A549 (cell line): ENCODE measurements at regions not wholly inside any gene's neighbourhood (a gene's known extent, or its start where the extent isn't known, plus 50 kb on each side); places are given as distances from the start of the nearest gene placed in this dataset.

Experiments used
- ATAC-seq, 2 experiments: fragments of 200-7000 bp in 1 of 2; fragments of >200 bp in 1 of 2; cut with Nextera tagmentation in 1 of 2; cut with Tn5 transposase in 1 of 2; 3 replicates each; pipeline versions ENCODE4 v1.8.0 to v1.9.1; 2018 to 2020; ENCODE audit warnings: mild to moderate bottlenecking in 1 of 2, moderate library complexity in 1 of 2
- CTCF ChIA-PET: fragments of 300-600 bp; sonication (Branson Sonifier 250); formaldehyde crosslinking; extraction: SDS; loops from one replicate; lab custom pipeline; 2021; ENCODE audit warnings: antibody characterized with exemption, inconsistent platforms; lab: Yijun Ruan, JAX
- POLR2A ChIA-PET: fragments of 350-600 bp; formaldehyde crosslinking; extraction: SDS; loops from one replicate; lab custom pipeline; 2021; ENCODE audit warnings: antibody characterized with exemption, inconsistent platforms; lab: Yijun Ruan, JAX
- DNase-seq, 2 experiments: peaks; one replicate each; pipeline versions ENCODE4 v3.0.0 to v3.0.0-alpha.2; 2011 to 2016; ENCODE audit warnings: low read depth in 1 of 2, low spot score in 1 of 2
- FAIRE-seq: peaks from 2 replicates; lab custom pipeline; 2011; peaks lifted over from hg19 to GRCh38; lab: Jason Lieb, UNC
- H3K27ac ChIP-seq, 2 experiments: fragments of >200 bp; sonication (Bioruptor Twin); formaldehyde crosslinking; 3 replicates each; pipeline ENCODE4 v1.5.1; 2016 to 2017
- H3K4me1 ChIP-seq: fragments of >200 bp; sonication (Bioruptor Twin); formaldehyde crosslinking; 3 replicates; pipeline ENCODE4 v1.6.1; 2016
- H3K4me2 ChIP-seq: fragments of >200 bp; sonication (Bioruptor Twin); formaldehyde crosslinking; 3 replicates; pipeline ENCODE4 v1.6.1; 2016
- H3K4me3 ChIP-seq: fragments of >200 bp; sonication (Bioruptor Twin); formaldehyde crosslinking; 3 replicates; pipeline ENCODE4 v1.5.1; 2016
- H3K9me3 ChIP-seq: fragments of >200 bp; sonication (Bioruptor Twin); formaldehyde crosslinking; 3 replicates; pipeline ENCODE4 v1.6.1; 2016
- CBX2 ChIP-seq: fragments of 200-600 bp; sonication (generic); IDR thresholded peaks from 2 replicates; pipeline ENCODE4 v1.6.1; 2016; ENCODE audit warnings: low read depth, mild to moderate bottlenecking, borderline replicate concordance
- CBX8 ChIP-seq: fragments of 200-600 bp; sonication (generic); IDR thresholded peaks from 2 replicates; pipeline ENCODE4 v1.6.1; 2016
- CEBPB ChIP-seq, 2 experiments: fragments of >200 bp in 1 of 2; sonication (Bioruptor Twin) in 1 of 2; formaldehyde crosslinking in 1 of 2; IDR thresholded peaks; 2 replicates each; pipeline ENCODE4 v1.6.1; 2012 to 2016
- CHD2 ChIP-seq: fragments of 150-350 bp; IDR thresholded peaks from 2 replicates; pipeline ENCODE4 v1.6.1; 2014; ENCODE audit warnings: low read length; ENCODE audit not compliant: partially characterized antibody
- CHD4 ChIP-seq: fragments of 200-600 bp; sonication (generic); IDR thresholded peaks from 2 replicates; pipeline ENCODE4 v1.6.1; 2016; ENCODE audit warnings: antibody characterized with exemption, mild to moderate bottlenecking, borderline replicate concordance
- EHF ChIP-seq: fragments of 250-450 bp; sonication (Bioruptor Pico); IDR thresholded peaks from 2 replicates; pipeline ENCODE4 v1.5.0; 2020; ENCODE audit warnings: mild to moderate bottlenecking
- EHMT2 ChIP-seq: fragments of 200-600 bp; sonication (generic); IDR thresholded peaks from 2 replicates; pipeline ENCODE4 v1.6.1; 2016; ENCODE audit warnings: antibody characterized with exemption, low read depth, mild to moderate bottlenecking, moderate library complexity
- EP300 ChIP-seq, 2 experiments: fragments of >200 bp; sonication (Bioruptor Twin); formaldehyde crosslinking; IDR thresholded peaks; 2 replicates in 1 of 2; 3 replicates in 1 of 2; pipeline ENCODE4 v1.6.1; 2016 to 2017
- FOSL2 ChIP-seq, 2 experiments: fragments of 450-650 bp in 1 of 2; fragments of >200 bp in 1 of 2; sonication (Bioruptor Twin) in 1 of 2; formaldehyde crosslinking; IDR thresholded peaks; 2 replicates each; pipeline versions ENCODE4 v1.5.0 to v1.6.1; 2016 to 2020; ENCODE audit warnings: mild to moderate bottlenecking in 1 of 2, moderate library complexity in 1 of 2
- HDAC2 ChIP-seq: fragments of 200-600 bp; sonication (generic); IDR thresholded peaks from 2 replicates; pipeline ENCODE4 v1.6.1; 2016
- HES2 ChIP-seq: fragments of >200 bp; sonication (Bioruptor Twin); formaldehyde crosslinking; IDR thresholded peaks from 2 replicates; pipeline ENCODE4 v1.6.1; 2016
- HOXB13 ChIP-seq: fragments of 250-450 bp; sonication (Bioruptor Pico); IDR thresholded peaks from 2 replicates; pipeline ENCODE4 v1.5.0; 2020; ENCODE audit warnings: low read depth, mild to moderate bottlenecking, moderate library complexity
- HOXB5 ChIP-seq: fragments of 250-450 bp; sonication (Bioruptor Pico); IDR thresholded peaks from 2 replicates; pipeline ENCODE4 v1.5.0; 2020; ENCODE audit warnings: mild to moderate bottlenecking, moderate library complexity
- JUN ChIP-seq, 2 experiments: fragments of >200 bp; sonication (Bioruptor Twin); formaldehyde crosslinking; IDR thresholded peaks; 2 replicates in 1 of 2; 3 replicates in 1 of 2; pipeline ENCODE4 v1.6.1; 2016 to 2017
- KDM1A ChIP-seq: fragments of 200-600 bp; sonication (generic); IDR thresholded peaks from 2 replicates; pipeline ENCODE4 v1.6.1; 2016; ENCODE audit warnings: low read depth, mild to moderate bottlenecking
- KDM5A ChIP-seq: fragments of 200-600 bp; sonication (generic); IDR thresholded peaks from 2 replicates; pipeline ENCODE4 v1.6.1; 2016; ENCODE audit warnings: antibody characterized with exemption, mild to moderate bottlenecking
- MAZ ChIP-seq: fragments of 150-350 bp; IDR thresholded peaks from 2 replicates; pipeline ENCODE4 v1.6.1; 2014; ENCODE audit warnings: antibody characterized with exemption, low read depth, low read length, borderline replicate concordance
- NPAS2 ChIP-seq: fragments of 250-450 bp; sonication (Bioruptor Pico); IDR thresholded peaks from 2 replicates; pipeline ENCODE4 v1.8.0; 2022; ENCODE audit warnings: mild to moderate bottlenecking, moderate library complexity, borderline replicate concordance
- NR3C1 ChIP-seq: fragments of >200 bp; sonication (Bioruptor Twin); formaldehyde crosslinking; IDR thresholded peaks from 3 replicates; pipeline ENCODE4 v1.6.1; 2017
- POLR2A ChIP-seq: IDR thresholded peaks from 2 replicates; pipeline ENCODE4 v1.6.1; 2012; ENCODE audit warnings: mild to moderate bottlenecking, low read length
- RAD21 ChIP-seq, 2 experiments: fragments of >200 bp in 1 of 2; sonication (Bioruptor Twin) in 1 of 2; formaldehyde crosslinking in 1 of 2; IDR thresholded peaks in 1 of 2; conservative IDR thresholded peaks in 1 of 2; 2 replicates in 1 of 2; 3 replicates in 1 of 2; pipeline ENCODE4 v1.6.1; 2012 to 2018; ENCODE audit warnings: inconsistent platforms in 1 of 2
- RCOR1 ChIP-seq: fragments of 150-350 bp; IDR thresholded peaks from 2 replicates; pipeline ENCODE4 v1.6.1; 2014; ENCODE audit warnings: antibody characterized with exemption, low read length, low read depth
- SMC3 ChIP-seq: fragments of >200 bp; sonication (Bioruptor Twin); formaldehyde crosslinking; IDR thresholded peaks from 3 replicates; pipeline ENCODE4 v1.6.1; 2018; ENCODE audit warnings: inconsistent platforms
- SREBF2 ChIP-seq: fragments of 450-650 bp; IDR thresholded peaks from 2 replicates; pipeline ENCODE4 v1.6.1; 2014; ENCODE audit warnings: mild to moderate bottlenecking, moderate library complexity
- TFCP2L1 ChIP-seq: fragments of 250-450 bp; sonication (Bioruptor Pico); IDR thresholded peaks from 2 replicates; pipeline ENCODE4 v1.5.0; 2021; ENCODE audit warnings: mild to moderate bottlenecking
- TP53 ChIP-seq: fragments of 250-450 bp; sonication (Bioruptor Pico); IDR thresholded peaks from 2 replicates; pipeline ENCODE4 v1.5.0; 2021; ENCODE audit warnings: mild to moderate bottlenecking, moderate library complexity
- ZFP36 ChIP-seq: fragments of 450-650 bp; IDR thresholded peaks from 2 replicates; pipeline ENCODE4 v1.6.1; 2014; ENCODE audit warnings: borderline replicate concordance; ENCODE audit not compliant: partially characterized antibody
- ZNF302 ChIP-seq: fragments of 250-450 bp; sonication (Bioruptor Pico); IDR thresholded peaks from 2 replicates; pipeline ENCODE4 v1.9.0; 2021; ENCODE audit warnings: inconsistent platforms, mild to moderate bottlenecking, moderate library complexity
- ZSCAN20 ChIP-seq: fragments of 250-450 bp; sonication (Bioruptor Pico); IDR thresholded peaks from 2 replicates; pipeline ENCODE4 v1.8.0; 2022; ENCODE audit warnings: mild to moderate bottlenecking, moderate library complexity
- WGBS: methylation state at CpG from one replicate; pipeline ENCODE4 v1.1.6; 2017; ENCODE audit errors: missing lambda C conversion rate; 5-methylcytosine and 5-hydroxymethylcytosine counted together
- TF ChIP-seq, protein P1 (sequence below): fragments of 250-450 bp; sonication (Bioruptor Pico); IDR thresholded peaks from 2 replicates; pipeline ENCODE4 v1.5.0; 2021; ENCODE audit warnings: mild to moderate bottlenecking, moderate library complexity, borderline replicate concordance
- TF ChIP-seq, protein P2 (sequence below): fragments of 450-650 bp; IDR thresholded peaks from 2 replicates; pipeline ENCODE4 v1.6.1; 2014; ENCODE audit warnings: antibody characterized with exemption
- TF ChIP-seq, protein P3 (sequence below): IDR thresholded peaks from 2 replicates; pipeline ENCODE4 v1.6.1; 2012; ENCODE audit warnings: low read depth, borderline replicate concordance

DNA sequence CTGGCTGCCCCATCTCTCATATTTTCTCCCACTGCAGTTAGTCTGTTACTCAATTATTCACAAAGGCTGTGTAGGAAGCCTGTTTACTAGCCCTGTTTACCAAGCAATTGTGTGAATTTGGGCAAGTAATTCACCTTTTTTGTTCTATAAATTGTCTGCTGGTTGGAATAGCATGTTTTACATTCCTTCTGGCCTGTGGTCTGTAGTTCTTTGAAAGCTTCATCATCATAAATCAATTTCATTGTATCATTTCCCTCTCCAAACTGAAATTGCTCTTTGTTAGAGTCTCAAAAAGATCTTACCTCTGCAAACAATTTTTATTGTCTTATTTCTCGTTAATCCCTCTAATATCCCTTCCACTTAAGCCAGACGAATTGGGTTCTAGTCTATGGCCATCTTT is 1059.5 kb upstream of the ADGRL4 start:
- Histone ChIP-seq H3K4me1 (no peaks in the 10 kb centered on the region), H3K4me2 (no peak overlapping the region), H3K27ac (no peak overlapping the region), H3K9me3 (no peaks in the 10 kb centered on the region), H3K4me3 (no peak overlapping the region)
- 23% methylated on average over 2 of the region's 2 CpGs for WGBS
- CTCF ChIA-PET, result interaction anchor here (0.6 kb wide), 1 partner anchor 598 kb away, joined by 3 read pairs; no protein-coding TSS in a partner anchor
- POLR2A ChIA-PET, result no interaction called here
- DNase-seq (no peak), ATAC-seq (no peak), FAIRE-seq (no peak)
- TF ChIP-seq KDM5A, result no peak
- no peak for TF ChIP-seq HDAC2
- TF ChIP-seq NR3C1, result no peak
- no peak for TF ChIP-seq JUN (IDR thresholded peaks at IDR 0.05)
- TF ChIP-seq FOSL2 (IDR thresholded peaks at IDR 0.05), result no peak
- TF ChIP-seq FOSL2 (CRISPR knock-in tag; IDR thresholded peaks at IDR 0.05), result no peak

GRCh38 chr1:80064524-80064923 is 1058.0 kb upstream of the ADGRL4 start:
- H3K4me3 ChIP-seq, result no peak overlapping the region
- no peaks in the 10 kb centered on the region for H3K4me1 ChIP-seq
- no peak overlapping the region for H3K27ac ChIP-seq
- H3K9me3 ChIP-seq, result no peaks in the 10 kb centered on the region
- WGBS, result 15% methylated on average over 2 of the region's 2 CpGs
- no peak for FAIRE-seq
- ATAC-seq, result peak in 1 of 2 experiments; percentile 33; a peak in 1 of 6 replicates
- DNase-seq, result no peak
- ChIA-PET POLR2A (no interaction called here), CTCF (no interaction called here)
- no peak overlapping the region for H3K4me2 ChIP-seq
- TF ChIP-seq EHMT2, result no peak
- no peak for TF ChIP-seq MAZ
- TF ChIP-seq FOSL2 (IDR thresholded peaks at IDR 0.05), result no peak
- TF ChIP-seq FOSL2 (CRISPR knock-in tag; IDR thresholded peaks at IDR 0.05), result no peak
- no peak for TF ChIP-seq KDM5A
- TF ChIP-seq NPAS2 (CRISPR knock-in tag), result no peak
- no peak for TF ChIP-seq ZFP36
- no peak for TF ChIP-seq CEBPB (IDR thresholded peaks at IDR 0.05)
- no peak for TF ChIP-seq POLR2A
- TF ChIP-seq TFCP2L1 (CRISPR knock-in tag), result no peak
- TF ChIP-seq CBX8, result no peak
- TF ChIP-seq KDM1A, result no peak
- no peak for TF ChIP-seq TP53
- TF ChIP-seq, protein P1, sequence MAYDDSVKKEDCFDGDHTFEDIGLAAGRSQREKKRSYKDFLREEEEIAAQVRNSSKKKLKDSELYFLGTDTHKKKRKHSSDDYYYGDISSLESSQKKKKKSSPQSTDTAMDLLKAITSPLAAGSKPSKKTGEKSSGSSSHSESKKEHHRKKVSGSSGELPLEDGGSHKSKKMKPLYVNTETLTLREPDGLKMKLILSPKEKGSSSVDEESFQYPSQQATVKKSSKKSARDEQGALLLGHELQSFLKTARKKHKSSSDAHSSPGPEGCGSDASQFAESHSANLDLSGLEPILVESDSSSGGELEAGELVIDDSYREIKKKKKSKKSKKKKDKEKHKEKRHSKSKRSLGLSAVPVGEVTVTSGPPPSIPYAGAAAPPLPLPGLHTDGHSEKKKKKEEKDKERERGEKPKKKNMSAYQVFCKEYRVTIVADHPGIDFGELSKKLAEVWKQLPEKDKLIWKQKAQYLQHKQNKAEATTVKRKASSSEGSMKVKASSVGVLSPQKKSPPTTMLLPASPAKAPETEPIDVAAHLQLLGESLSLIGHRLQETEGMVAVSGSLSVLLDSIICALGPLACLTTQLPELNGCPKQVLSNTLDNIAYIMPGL, result no peak
- no peak for TF ChIP-seq HOXB13 (CRISPR knock-in tag)
- no peak for TF ChIP-seq ZSCAN20
- no peak for TF ChIP-seq ZNF302 (CRISPR knock-in tag)
- TF ChIP-seq, protein P2, sequence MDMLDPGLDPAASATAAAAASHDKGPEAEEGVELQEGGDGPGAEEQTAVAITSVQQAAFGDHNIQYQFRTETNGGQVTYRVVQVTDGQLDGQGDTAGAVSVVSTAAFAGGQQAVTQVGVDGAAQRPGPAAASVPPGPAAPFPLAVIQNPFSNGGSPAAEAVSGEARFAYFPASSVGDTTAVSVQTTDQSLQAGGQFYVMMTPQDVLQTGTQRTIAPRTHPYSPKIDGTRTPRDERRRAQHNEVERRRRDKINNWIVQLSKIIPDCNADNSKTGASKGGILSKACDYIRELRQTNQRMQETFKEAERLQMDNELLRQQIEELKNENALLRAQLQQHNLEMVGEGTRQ, result no peak
- TF ChIP-seq RCOR1, result no peak
- TF ChIP-seq RAD21 (conservative IDR thresholded peaks at IDR 0.05 in 1 of 2, IDR thresholded peaks at IDR 0.05 in 1 of 2), result no peak

GRCh38 chr1:80059940-80060339 is 1053.4 kb upstream of the ADGRL4 start:
- Histone ChIP-seq H3K27ac (no peak overlapping the region), H3K4me1 (no peaks in the 10 kb centered on the region), H3K9me3 (no peaks in the 10 kb centered on the region), H3K4me3 (no peak overlapping the region), H3K4me2 (no peak overlapping the region)
- ChIA-PET POLR2A (no interaction called here), CTCF (no interaction called here)
- FAIRE-seq (no peak), ATAC-seq (no peak), DNase-seq (no peak)
- 35% methylated on average over 4 of the region's 4 CpGs for WGBS
- TF ChIP-seq SREBF2 (no peak), EHMT2 (no peak), HOXB13 (CRISPR knock-in tag) (no peak), SMC3 (no peak), HOXB5 (CRISPR knock-in tag) (no peak), ZSCAN20 (no peak), EP300 (IDR thresholded peaks at IDR 0.05) (no peak), HES2 (no peak), CHD2 (no peak), EHF (CRISPR knock-in tag) (no peak), CHD4 (no peak), RAD21 (conservative IDR thresholded peaks at IDR 0.05 in 1 of 2, IDR thresholded peaks at IDR 0.05 in 1 of 2) (no peak), CBX2 (no peak), ZNF302 (CRISPR knock-in tag) (no peak)
- TF ChIP-seq, protein P3, sequence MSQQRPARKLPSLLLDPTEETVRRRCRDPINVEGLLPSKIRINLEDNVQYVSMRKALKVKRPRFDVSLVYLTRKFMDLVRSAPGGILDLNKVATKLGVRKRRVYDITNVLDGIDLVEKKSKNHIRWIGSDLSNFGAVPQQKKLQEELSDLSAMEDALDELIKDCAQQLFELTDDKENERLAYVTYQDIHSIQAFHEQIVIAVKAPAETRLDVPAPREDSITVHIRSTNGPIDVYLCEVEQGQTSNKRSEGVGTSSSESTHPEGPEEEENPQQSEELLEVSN, result no peak
- TF ChIP-seq, protein P2, result no peak
